ENCODE measurements at regions not wholly inside any gene's neighbourhood (a gene's known extent, or its start where the extent isn't known, plus 50 kb on each side); places are given as distances from the start of the nearest gene placed in this dataset.
A peak's percentile ranks its signal among the peaks of the same experiment; 100 is the strongest.
"Not testable (repeated sequence)": the region's sequence is repeated elsewhere in the genome, so short reads cannot be mapped to it uniquely, and the experiment has no call there.

DNA sequence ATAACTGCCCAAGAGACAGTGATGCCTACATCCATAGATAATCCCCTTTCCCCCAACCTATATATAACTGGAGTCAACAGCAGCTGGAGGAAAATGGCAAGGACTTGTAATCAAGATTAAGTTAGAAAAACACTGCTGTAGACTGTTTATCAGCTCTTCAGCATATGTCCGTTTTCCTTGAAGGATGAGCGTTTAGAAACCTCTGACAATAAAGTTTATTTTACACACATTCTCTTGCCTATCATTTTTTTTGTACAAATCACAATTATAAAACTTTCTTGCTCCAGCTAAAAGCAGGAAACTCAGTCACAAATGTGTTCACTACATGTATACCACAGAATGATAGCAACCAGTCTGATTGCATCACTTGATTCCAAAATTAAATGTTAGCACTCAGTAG lies 50.8 kb downstream of the PPIAL4G start:
- not testable (repeated sequence) for H3K4me1 ChIP-seq; H3K4me3 ChIP-seq; H3K36me3 ChIP-seq; H3K27me3 ChIP-seq; DNase-seq (ENCODE audit: low spot score in 2 of 2); H3K27ac ChIP-seq; H3K9me3 ChIP-seq
- WGBS, 2 donors: 93 to 95% methylated on average over 2 of the region's 2 CpGs

DNA sequence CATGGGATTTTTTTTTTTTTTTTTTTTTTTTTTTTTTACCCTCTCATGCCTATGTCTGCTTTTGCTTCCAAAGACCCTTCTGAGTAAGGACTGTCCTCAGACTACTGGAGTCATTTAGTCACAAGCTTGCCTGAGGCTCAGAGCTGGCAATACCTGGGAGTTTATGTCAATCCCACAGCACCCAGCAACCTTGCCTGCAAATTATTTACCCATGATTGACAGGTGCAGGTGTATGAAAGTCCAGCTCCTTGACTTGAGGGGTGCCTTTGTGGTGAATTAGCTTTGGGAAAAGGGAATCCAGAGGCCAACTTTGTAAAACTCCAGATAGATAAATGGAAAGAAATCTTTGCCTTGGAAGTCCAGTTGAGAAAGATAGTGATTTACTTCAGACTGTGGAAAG lies 53.2 kb downstream of the PPIAL4G start:
- not testable (repeated sequence) for H3K27ac ChIP-seq; H3K27me3 ChIP-seq; H3K4me3 ChIP-seq; DNase-seq (ENCODE audit: low spot score in 2 of 2); H3K4me1 ChIP-seq; H3K9me3 ChIP-seq
- peaks cover 0 to 11% (median 4%) of the 10 kb centered on the region in 3 donors for H3K36me3 ChIP-seq

DNA sequence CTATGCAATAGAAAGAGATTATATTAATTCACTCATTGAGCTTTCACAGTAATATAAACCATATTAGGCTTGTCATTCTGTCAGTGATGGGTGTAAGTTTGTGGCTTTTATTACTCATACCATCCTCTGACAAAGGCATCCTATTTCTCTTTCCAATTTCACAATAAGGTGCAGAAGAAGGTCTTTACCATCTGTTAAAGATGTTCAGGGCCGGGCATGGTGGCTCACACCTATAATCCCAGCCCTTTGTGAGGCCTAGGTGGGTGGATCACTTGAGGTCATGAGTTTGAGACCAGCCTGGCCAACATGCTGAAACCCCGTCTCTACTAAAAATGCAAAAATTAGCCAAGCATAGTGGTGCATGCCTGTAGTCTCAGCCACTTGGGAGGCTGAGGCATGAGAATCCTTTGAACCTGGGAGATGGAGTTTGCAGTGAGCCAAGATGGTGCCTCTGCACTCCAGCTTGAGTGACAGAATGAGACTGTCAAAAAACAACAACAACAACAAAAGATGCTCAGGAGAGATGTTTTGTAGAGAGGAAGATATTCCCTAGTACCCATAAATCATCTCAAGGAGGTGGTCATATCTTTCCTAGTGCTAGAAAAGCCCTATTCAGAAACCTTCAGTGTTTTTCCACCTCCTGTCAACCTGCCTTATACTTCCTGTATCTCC lies 56.0 kb downstream of the PPIAL4G start:
- H3K27me3 ChIP-seq; H3K27ac ChIP-seq; H3K9me3 ChIP-seq; H3K4me1 ChIP-seq; DNase-seq (ENCODE audit: low spot score in 2 of 2); H3K4me3 ChIP-seq: not testable (repeated sequence)
- H3K36me3 ChIP-seq: peaks cover 0 to 11% (median 4%) of the 10 kb centered on the region in 3 donors
- WGBS, 2 donors: 91 to 98% methylated on average over 2 of the region's 2 CpGs

DNA sequence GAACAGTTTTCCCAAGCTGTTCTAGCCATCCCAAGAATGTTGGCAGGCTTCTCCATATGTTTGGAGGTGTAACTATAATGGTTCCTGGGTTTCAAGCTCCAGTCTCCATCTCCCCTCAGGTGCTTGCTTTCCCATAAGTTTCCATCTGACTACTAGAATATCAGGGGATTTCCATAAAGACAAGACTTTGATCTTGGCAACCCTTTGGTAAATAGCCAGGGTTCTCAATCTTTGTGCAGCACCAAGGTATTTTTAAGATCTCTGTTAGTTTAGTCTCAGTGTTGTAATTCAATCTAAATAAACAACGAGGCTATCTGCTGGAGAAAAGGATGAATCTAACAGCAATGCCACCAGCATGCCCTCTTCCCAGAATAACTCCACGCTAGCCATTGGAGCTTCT lies 56.7 kb downstream of the PPIAL4G start:
- peaks cover 0 to 11% (median 4%) of the 10 kb centered on the region in 3 donors for H3K36me3 ChIP-seq
- 96 to 97% methylated on average over 2 of the region's 2 CpGs for WGBS, 2 donors
- not testable (repeated sequence) for H3K4me3 ChIP-seq; H3K9me3 ChIP-seq; H3K27ac ChIP-seq; H3K27me3 ChIP-seq; H3K4me1 ChIP-seq; DNase-seq (ENCODE audit: low spot score in 2 of 2)

DNA sequence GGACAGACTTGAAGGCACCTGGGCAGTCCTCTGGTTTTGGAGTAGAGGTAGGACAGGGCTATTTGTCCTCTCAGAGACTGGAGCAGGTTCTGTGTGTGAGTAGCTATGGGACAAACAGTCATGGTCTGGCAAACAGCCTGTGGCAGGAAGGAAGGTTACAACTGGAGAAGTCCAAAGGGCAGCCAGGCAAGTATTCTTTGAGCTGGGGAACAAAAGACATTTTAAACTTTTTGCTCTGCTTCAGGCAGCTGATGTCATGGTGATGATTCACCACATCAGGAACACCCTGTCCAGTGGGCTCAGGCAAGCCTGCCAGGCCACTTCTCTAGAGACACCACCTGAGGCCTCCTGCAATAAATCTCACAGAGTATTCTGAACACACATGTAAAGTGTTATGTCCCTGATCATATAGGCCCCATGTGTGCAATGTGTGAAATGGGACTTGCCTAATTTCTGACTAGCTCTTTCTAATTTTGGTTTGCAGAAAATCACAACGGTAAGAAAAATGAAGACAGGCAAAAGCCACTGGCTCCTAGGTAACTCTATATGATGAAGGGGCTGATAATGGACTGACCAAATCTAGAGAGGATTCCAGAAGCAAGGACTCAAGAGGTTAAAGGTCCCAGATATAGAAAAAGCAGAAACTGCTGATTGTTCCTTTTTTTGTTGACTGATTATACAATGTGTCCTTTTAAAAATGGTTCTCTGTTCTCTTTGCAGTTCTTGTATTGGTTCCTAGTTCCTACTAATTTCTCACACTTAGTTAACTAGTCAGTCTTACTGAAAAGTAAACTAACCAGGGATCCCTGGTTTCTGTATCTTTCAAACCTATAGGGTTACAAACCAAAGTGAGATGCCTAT lies 58.7 kb downstream of the PPIAL4G start:
- H3K4me3 ChIP-seq, H3K27ac ChIP-seq, H3K4me1 ChIP-seq, H3K9me3 ChIP-seq, H3K27me3 ChIP-seq: not testable (repeated sequence)
- peak in 1 of 2 donors; percentile 21 for DNase-seq (ENCODE audit: low spot score in 2 of 2)
- 70 to 86% methylated on average over 1 of the region's 1 CpG for WGBS, 2 donors
- H3K36me3 ChIP-seq: peaks cover 0 to 11% (median 0%) of the 10 kb centered on the region in 3 donors

DNA sequence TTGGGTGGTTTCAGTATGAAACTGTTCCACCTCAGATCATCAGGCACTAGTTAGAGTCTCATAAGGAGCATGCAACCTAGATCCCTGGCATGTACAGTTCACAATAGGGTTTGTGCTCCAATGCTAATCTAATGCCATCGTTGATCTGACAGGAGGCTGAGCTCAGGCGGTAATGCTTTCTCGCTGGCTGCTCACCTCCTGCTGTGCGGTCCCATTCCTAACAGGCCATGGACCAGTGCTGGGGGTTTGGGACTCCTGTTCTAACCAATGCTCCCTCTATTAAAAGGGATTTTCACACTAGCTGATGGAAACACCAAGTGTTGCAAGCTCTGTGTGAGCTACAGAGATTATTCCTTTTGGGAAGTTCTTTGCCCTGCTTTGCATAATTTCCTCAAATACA lies 60.2 kb downstream of the PPIAL4G start:
- not testable (repeated sequence) for DNase-seq (ENCODE audit: low spot score in 2 of 2); H3K4me1 ChIP-seq; H3K4me3 ChIP-seq; H3K27me3 ChIP-seq; H3K9me3 ChIP-seq; H3K36me3 ChIP-seq; H3K27ac ChIP-seq
- 78 to 90% methylated on average over 4 of the region's 4 CpGs for WGBS, 2 donors

DNA sequence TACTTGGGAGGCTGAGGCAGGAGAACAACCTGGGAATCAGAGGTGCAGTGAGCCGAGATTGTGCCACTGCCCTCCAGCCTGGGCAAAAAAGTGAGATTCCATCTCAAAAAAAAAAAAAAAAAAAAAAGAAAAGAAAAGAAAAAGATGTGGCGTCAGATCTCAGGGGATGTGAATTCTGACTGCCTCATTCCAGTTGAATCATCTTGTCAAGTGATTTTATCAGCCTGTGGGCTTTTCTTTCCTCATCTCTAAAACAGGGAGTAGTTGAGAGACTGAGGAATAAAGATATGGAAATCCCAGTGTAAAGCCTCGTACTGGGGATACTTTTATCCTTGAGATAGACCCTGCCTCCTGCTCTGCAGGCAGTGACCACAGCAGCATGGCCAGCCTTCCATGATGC lies 65.9 kb downstream of the PPIAL4G start:
- not testable (repeated sequence) for H3K9me3 ChIP-seq; H3K4me3 ChIP-seq; H3K4me1 ChIP-seq; DNase-seq (ENCODE audit: low spot score in 2 of 2); H3K36me3 ChIP-seq; H3K27ac ChIP-seq; H3K27me3 ChIP-seq
- 92 to 95% methylated on average over 3 of the region's 3 CpGs for WGBS, 2 donors

DNA sequence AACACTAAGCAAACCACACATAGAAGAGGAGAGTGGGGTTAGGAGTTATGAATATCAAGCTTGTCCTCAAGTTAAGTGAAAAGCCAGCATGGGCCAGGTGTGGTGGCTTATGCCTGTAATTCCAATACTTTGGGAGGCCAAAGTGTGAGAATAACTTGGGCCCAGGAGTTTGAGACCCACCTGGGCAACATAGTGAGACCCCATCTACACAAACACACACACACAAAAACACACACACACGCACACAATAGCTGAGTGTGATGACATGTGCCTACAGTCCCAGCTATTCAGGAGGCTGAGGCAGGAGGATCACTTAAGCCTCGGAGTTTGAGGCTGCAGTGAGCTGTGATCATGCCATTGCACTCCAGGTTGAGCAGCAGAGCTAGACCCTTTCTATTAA lies 69.7 kb downstream of the PPIAL4G start:
- 95 to 97% methylated on average over 2 of the region's 2 CpGs for WGBS, 2 donors
- H3K27me3 ChIP-seq; H3K36me3 ChIP-seq; H3K4me1 ChIP-seq; H3K4me3 ChIP-seq; H3K9me3 ChIP-seq; H3K27ac ChIP-seq; DNase-seq (ENCODE audit: low spot score in 2 of 2): not testable (repeated sequence)

DNA sequence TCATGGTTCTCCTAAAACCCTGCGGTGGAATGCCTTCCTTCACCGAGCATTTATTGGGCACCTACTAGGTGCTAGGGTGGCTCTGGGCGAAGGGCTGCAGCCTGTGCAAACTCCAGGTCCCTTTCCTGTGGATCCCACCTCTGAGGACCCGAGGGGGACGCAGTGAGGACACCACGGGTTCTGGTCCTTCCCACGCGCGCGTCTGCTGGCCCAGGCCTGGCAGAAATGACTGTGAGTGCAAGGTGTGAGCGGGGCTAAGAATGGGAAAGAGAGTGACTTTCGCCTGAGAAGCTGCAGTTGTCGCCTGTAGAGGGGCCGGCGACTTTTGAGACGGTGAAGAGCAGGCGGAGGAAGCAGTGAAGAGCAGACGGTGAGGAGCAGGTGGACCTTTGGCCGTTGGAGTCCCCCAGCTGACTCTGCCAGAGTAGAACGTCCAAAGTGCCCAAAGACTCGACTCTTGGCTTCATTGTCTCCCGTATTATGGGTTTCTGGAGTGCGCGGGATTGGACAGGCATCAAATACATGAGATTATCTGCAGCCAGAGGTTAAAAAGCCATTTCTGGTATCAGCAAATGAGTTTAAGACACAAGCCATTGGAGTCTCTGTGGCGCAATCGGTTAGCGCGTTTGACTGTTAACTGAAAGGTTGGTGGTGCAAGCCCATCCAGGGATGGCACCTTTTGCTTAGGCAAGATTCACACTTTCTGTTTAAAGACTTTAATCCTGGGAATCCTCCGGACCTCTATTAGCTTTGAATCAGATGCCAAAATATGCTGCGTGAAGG lies 78.1 kb downstream of the PPIAL4G start:
- H3K9me3 ChIP-seq; H3K4me1 ChIP-seq; H3K27me3 ChIP-seq; H3K27ac ChIP-seq; H3K4me3 ChIP-seq; H3K36me3 ChIP-seq; DNase-seq (ENCODE audit: low spot score in 2 of 2): not testable (repeated sequence)
- 93 to 95% methylated on average over 27 to 28 of the region's 30 CpGs for WGBS, 2 donors

DNA sequence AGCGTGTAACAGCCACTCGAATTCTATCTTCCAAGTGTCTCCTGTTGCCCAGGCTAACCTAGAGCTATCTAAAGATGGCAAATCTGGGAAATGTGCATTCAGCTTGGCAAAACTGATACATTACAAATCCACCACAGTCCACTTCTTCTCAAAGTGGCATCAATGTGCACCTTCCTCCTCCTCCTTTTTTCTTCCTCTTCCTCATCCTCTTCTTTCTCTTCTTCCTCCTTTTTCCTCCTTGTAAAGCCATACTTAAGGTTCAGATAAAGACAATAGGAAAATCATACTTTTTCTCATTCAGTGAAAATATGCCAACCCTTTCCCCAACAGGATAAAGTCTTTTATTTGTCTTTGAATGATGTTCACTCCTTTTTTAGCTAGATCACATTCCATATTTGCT lies 79.2 kb downstream of the PPIAL4G start:
- WGBS, 2 donors: 85 to 100% methylated on average over 2 of the region's 2 CpGs
- H3K9me3 ChIP-seq; H3K36me3 ChIP-seq; H3K27ac ChIP-seq; H3K4me3 ChIP-seq; H3K4me1 ChIP-seq; DNase-seq (ENCODE audit: low spot score in 2 of 2); H3K27me3 ChIP-seq: not testable (repeated sequence)

DNA sequence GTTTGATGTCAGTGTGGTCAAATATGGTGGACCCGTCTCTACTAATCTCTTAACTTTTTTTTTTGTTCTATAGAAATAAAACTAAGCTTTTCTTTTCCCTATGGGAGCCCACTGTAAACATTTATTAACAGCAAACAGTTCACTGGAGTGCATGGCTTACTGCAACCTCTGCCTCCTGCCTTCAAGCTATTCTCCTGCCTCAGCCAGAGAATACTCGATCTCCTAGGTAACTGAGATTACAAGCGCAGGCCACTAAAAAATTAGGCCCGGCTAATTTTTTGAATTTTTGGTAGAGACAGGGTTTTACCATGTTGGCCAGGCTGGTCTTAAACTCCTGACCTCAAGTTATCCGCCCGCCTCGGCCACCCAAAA lies 80.0 kb downstream of the PPIAL4G start:
- not testable (repeated sequence) for H3K4me1 ChIP-seq; H3K36me3 ChIP-seq; H3K27me3 ChIP-seq; H3K27ac ChIP-seq; DNase-seq (ENCODE audit: low spot score in 2 of 2); H3K9me3 ChIP-seq
- WGBS, 2 donors: 46 to 49% methylated on average over 4 of the region's 7 CpGs
- peak overlapping the region in 2 of 4 donors; percentile 53 to 60 for H3K4me3 ChIP-seq
